GM12891 (cell line): ENCODE measurements at regions not wholly inside any gene's neighbourhood (a gene's known extent, or its start where the extent isn't known, plus 50 kb on each side); places are given as distances from the start of the nearest gene placed in this dataset.

ENCODE experiments used
- POLR2A ChIP-seq: IDR thresholded peaks from 2 replicates; pipeline ENCODE4 v1.6.1; 2011; ENCODE audit warnings: low read depth, low read length, control low read depth
- POLR2AphosphoS5 ChIP-seq: IDR thresholded peaks from 2 replicates; pipeline ENCODE4 v1.6.1; 2011; ENCODE audit warnings: low read depth, low read length, control low read depth
- POU2F2 ChIP-seq: IDR thresholded peaks from 2 replicates; pipeline ENCODE4 v1.6.1; 2011; ENCODE audit warnings: low read depth, mild to moderate bottlenecking, control low read depth, low read length, moderate library complexity
- TAF1 ChIP-seq: IDR thresholded peaks from 2 replicates; pipeline ENCODE4 v1.6.1; 2011; ENCODE audit warnings: low read depth, low read length, control low read depth

GRCh38 chr2:146913476-146913875 is 931.4 kb upstream of the ACVR2A start:
- no peak for TF ChIP-seq POLR2AphosphoS5
- no peak for TF ChIP-seq POLR2A
- TF ChIP-seq TAF1, result no peak
- TF ChIP-seq POU2F2, result no peak
